Neural crest cell (in vitro differentiated cells): ENCODE measurements at regions not wholly inside any gene's neighbourhood (a gene's known extent, or its start where the extent isn't known, plus 50 kb on each side); places are given as distances from the start of the nearest gene placed in this dataset.

ENCODE experiments used
- DNase-seq: peaks from one replicate; pipeline ENCODE4 v3.0.0; 2021; ENCODE audit warnings: low read depth, mixed read lengths, low spot score
- H3K27ac Mint-ChIP-seq: one replicate; pipeline ENCODE4 v1.8.0; 2021; ENCODE audit warnings: mild to moderate bottlenecking, mixed read lengths; ENCODE audit not compliant: unreplicated experiment
- H3K27me3 Mint-ChIP-seq: 2 replicates; pipeline ENCODE4 v1.8.0; 2021; ENCODE audit warnings: low read depth, mild to moderate bottlenecking, mixed read lengths
- H3K36me3 Mint-ChIP-seq: 2 replicates; pipeline ENCODE4 v1.8.0; 2021; ENCODE audit warnings: low read depth, mild to moderate bottlenecking, mixed read lengths
- H3K4me1 Mint-ChIP-seq: 2 replicates; pipeline ENCODE4 v1.8.0; 2021; ENCODE audit warnings: mixed read lengths
- H3K4me3 Mint-ChIP-seq: one replicate; pipeline ENCODE4 v1.8.0; 2021; ENCODE audit warnings: mild to moderate bottlenecking, mixed read lengths
- H3K9me3 Mint-ChIP-seq: 2 replicates; pipeline ENCODE4 v1.8.0; 2021; ENCODE audit warnings: mixed read lengths
- TF ChIP-seq, protein P1 (sequence below): fragments of 200-600 bp; sonication (generic); conservative IDR thresholded peaks from 2 replicates; pipeline ENCODE4 v1.5.0; 2021; ENCODE audit warnings: antibody characterized with exemption, mild to moderate bottlenecking

DNA sequence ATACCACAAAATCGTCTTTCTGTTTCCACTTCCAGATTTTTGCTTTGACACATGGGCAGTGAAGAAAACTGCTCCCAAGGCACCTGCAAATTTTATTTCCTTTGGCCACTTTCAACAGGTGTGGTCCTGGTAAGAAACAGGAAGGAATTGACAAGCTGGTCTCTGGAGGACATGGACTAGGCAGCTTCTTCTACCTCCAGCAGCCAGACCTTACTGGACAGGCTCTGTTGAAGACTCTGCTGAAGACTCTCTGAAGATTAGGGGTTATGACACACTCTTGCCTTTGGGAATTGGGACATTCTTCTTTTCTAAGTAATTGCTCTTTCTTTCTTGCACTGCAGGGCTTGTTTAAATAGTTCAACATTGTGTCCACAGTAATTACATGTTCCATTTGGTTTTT, 147.7 kb upstream of the DCBLD2 start:
- TF ChIP-seq, protein P1, sequence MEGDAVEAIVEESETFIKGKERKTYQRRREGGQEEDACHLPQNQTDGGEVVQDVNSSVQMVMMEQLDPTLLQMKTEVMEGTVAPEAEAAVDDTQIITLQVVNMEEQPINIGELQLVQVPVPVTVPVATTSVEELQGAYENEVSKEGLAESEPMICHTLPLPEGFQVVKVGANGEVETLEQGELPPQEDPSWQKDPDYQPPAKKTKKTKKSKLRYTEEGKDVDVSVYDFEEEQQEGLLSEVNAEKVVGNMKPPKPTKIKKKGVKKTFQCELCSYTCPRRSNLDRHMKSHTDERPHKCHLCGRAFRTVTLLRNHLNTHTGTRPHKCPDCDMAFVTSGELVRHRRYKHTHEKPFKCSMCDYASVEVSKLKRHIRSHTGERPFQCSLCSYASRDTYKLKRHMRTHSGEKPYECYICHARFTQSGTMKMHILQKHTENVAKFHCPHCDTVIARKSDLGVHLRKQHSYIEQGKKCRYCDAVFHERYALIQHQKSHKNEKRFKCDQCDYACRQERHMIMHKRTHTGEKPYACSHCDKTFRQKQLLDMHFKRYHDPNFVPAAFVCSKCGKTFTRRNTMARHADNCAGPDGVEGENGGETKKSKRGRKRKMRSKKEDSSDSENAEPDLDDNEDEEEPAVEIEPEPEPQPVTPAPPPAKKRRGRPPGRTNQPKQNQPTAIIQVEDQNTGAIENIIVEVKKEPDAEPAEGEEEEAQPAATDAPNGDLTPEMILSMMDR: no peak
- DNase-seq: no peak
- H3K36me3 Mint-ChIP-seq: no peaks in the 10 kb centered on the region
- H3K9me3 Mint-ChIP-seq: no peaks in the 10 kb centered on the region
- H3K4me1 Mint-ChIP-seq: no peaks in the 10 kb centered on the region
- H3K4me3 Mint-ChIP-seq: no peak overlapping the region
- H3K27me3 Mint-ChIP-seq: peaks cover 43% of the 10 kb centered on the region
- H3K27ac Mint-ChIP-seq: no peak overlapping the region

DNA sequence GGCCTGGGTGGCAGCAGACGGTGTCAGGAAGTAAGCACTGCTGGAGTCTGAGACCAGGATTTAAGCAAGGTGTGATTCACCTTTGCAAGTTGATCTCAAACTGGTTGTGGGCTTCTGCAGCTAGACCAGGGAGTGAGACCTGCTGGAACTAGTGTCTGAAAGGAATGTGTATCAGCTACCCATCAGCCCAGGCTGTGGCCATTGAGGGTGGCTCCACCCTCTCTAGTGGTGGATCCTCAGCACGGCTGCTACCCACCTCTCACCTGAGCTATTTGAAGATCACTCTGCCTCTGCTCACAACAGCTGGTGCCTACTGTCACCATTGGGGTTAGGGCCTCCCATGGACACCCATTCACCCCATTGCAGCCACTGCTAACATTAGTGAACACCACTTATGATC, 140.3 kb upstream of the DCBLD2 start:
- no peak overlapping the region for H3K4me3 Mint-ChIP-seq
- H3K27ac Mint-ChIP-seq: no peak overlapping the region
- no peaks in the 10 kb centered on the region for H3K4me1 Mint-ChIP-seq
- H3K9me3 Mint-ChIP-seq: peaks cover 3% of the 10 kb centered on the region
- H3K36me3 Mint-ChIP-seq: no peaks in the 10 kb centered on the region
- H3K27me3 Mint-ChIP-seq: peaks cover 35% of the 10 kb centered on the region
- no peak for DNase-seq
- TF ChIP-seq, protein P1: no peak

DNA sequence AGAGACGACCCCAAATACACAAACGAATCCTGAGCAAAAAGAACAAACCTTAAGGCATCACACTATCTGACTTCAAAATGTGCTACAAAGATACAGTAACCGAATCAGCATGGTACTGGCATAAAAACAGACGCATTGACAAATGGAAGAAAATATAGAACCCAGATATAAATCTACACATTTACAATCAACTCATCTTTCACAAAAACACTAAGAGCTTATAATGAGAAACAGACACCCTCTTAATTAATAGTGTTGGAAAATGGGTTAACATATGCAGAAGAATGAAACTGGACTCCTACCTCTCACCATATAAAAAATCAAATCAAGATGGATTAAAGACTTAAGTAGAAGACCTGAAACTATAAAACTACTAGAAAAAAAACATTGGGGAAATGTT, 130.3 kb upstream of the DCBLD2 start:
- TF ChIP-seq, protein P1: no peak
- no peak for DNase-seq
- H3K9me3 Mint-ChIP-seq: no peaks in the 10 kb centered on the region

DNA sequence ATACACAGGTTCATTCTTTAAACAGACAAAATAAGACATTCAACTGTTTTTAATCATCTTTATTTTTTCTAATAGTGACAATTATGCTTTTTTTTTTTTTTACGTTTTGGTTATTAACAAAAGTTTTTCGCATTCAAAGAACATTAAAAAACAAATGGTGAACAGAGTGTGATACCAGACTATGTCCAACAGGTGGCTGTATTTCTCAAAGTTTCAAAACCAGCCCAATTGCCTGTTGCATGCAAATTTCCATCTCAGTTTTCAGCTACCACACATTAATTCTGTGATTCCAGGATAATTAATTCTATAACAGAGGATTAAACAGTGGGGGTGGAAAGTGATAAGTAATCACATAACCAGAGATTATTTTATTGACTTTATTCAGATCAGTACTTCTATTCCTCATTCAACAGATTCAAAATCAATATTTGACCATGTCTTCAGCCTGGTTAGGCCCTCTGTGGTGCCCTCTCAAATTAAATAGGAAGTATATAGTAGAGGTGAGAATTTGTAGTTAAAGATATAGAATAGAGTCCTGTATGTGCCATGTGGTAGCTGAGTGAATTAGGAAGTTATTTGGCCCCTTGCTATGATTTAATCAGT, 122.2 kb upstream of the DCBLD2 start:
- Mint-ChIP-seq H3K4me1 (no peaks in the 10 kb centered on the region), H3K4me3 (no peak overlapping the region), H3K9me3 (no peaks in the 10 kb centered on the region), H3K36me3 (no peaks in the 10 kb centered on the region), H3K27ac (no peak overlapping the region), H3K27me3 (no peaks in the 10 kb centered on the region)
- TF ChIP-seq, protein P1: peak; percentile 78
- no peak for DNase-seq

More for the DNA sequence above, 130.3 kb upstream of the DCBLD2 start:
- no peak overlapping the region for H3K4me3 Mint-ChIP-seq
- H3K27me3 Mint-ChIP-seq: peaks cover 9% of the 10 kb centered on the region
- no peak overlapping the region for H3K27ac Mint-ChIP-seq
- no peaks in the 10 kb centered on the region for H3K36me3 Mint-ChIP-seq
- H3K4me1 Mint-ChIP-seq: no peaks in the 10 kb centered on the region

DNA sequence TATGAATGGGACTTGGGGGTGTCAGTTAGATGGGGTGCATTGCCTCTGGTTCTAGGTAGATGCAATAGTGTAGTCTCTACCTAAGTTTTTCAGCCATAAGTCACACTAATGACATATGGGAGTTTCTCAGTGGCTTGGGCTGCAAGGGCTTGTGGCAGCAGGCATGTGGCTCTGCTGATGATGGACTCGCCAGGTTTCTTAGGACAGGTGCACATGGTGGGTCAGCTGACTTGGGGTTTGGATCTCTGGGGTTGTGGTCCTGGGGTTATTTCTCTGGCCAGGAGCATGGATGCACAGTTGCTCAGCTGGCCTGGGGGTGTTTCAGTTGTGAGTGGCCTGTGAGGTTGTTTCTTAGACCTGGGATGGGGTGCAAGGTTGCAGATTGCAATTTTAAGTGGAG, 120.0 kb upstream of the DCBLD2 start:
- Mint-ChIP-seq H3K27me3 (no peaks in the 10 kb centered on the region), H3K27ac (no peak overlapping the region), H3K4me1 (no peaks in the 10 kb centered on the region), H3K4me3 (no peak overlapping the region), H3K36me3 (no peaks in the 10 kb centered on the region), H3K9me3 (no peaks in the 10 kb centered on the region)
- DNase-seq: no peak
- TF ChIP-seq, protein P1: no peak
